ENCODE measurements at regions not wholly inside any gene's neighbourhood (a gene's known extent, or its start where the extent isn't known, plus 50 kb on each side); places are given as distances from the start of the nearest gene placed in this dataset.
"Not testable (repeated sequence)": the region's sequence is repeated elsewhere in the genome, so short reads cannot be mapped to it uniquely, and the experiment has no call there.

- DNase-seq (ENCODE audit: low read depth in 2 of 2, low spot score in 1 of 2): no peak
These were observed 110.7 kb upstream of the GZMB start for GRCh38 chr14:24744641-24745040.

DNA sequence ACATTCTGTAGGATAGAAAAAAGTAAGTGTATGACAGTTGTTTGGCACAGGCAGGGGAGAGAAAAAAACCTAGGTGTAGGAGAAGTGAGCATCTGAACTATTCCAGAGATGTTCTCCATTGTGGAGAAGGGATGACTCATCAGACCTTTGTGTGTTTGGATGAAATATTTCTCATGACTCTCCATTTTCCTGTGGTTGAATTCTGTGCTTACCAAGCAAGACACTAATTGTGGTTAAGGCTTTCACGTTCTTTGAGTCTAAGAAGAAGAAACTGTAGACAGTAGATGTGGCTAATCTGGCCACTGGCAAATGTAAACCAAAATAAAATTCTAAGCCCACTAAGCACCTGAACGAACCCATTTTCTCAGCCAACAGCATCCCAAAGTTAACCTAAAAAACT lies 107.9 kb upstream of the GZMB start:
- DNase-seq (ENCODE audit: low read depth in 2 of 2, low spot score in 1 of 2): no peak

GRCh38 chr14:24735984-24736630 lies 102.1 kb upstream of the GZMB start:
- no peak for DNase-seq (ENCODE audit: low read depth in 2 of 2, low spot score in 1 of 2)

GRCh38 chr14:24734917-24735500 lies 101.0 kb upstream of the GZMB start:
- DNase-seq (ENCODE audit: low read depth in 2 of 2, low spot score in 1 of 2): no peak

DNA sequence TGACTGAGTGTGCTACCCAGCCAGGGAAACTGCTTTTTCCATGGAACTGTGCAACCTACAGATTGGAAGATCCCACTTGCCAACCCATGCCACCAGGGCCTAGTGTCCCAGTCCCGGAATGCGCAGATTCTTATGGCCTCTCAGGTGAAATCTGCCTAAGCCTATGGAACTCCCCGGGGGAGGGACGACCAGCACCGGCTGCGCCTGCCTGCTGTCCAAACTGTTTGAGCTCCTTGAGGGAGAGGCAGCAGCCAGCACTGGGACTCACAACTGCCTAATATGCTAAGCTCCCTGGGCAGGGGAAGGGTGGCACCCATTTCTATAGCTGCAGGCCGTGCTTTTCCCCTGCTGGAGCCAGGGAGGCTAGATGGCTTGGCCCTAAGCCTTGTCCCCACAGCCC lies 92.5 kb upstream of the GZMB start:
- DNase-seq (ENCODE audit: low read depth in 2 of 2, low spot score in 1 of 2): no peak

DNA sequence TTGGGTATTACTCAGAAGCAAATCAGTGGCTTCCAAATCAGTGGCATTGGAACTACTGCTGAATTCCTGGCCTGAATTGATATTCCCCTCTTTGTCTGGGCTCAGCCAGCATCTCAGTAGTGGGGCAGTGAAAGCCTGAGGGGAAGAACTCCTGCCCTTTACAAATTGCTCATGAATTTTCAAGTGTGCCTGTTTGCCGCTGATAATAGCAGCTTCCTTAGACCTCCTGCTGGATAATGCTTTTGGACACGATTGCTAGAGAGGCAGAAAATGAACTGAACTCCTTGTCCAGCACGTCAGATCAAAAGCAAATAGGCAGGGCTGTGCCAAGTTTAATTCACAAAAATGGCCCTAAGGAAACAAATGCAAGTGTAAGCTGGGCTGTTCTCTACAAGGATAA lies 91.3 kb upstream of the GZMB start:
- DNase-seq (ENCODE audit: low read depth in 2 of 2, low spot score in 1 of 2): no peak

GRCh38 chr14:24721775-24722174 lies 87.8 kb upstream of the GZMB start:
- no peak for DNase-seq (ENCODE audit: low read depth in 2 of 2, low spot score in 1 of 2)

DNA sequence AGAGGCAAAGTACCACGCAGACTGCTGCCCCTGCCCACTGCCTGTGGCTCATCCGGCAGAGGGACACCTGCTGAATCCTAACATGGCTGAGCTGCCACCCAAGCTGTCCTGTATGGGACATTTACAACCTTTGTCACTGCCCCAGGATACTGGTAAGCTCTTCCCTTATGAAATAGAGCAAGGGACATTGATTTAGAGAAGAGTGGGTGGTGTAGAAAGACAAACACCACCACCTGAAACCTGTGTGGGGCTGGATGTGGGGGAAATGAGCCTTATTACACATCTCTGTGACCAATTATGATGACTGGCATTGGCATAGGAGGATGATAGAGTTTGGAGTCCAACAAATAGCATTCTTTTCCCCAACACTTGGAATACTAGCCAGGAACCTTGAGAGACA lies 81.2 kb upstream of the GZMB start:
- no peak for DNase-seq (ENCODE audit: low read depth in 2 of 2, low spot score in 1 of 2)

DNA sequence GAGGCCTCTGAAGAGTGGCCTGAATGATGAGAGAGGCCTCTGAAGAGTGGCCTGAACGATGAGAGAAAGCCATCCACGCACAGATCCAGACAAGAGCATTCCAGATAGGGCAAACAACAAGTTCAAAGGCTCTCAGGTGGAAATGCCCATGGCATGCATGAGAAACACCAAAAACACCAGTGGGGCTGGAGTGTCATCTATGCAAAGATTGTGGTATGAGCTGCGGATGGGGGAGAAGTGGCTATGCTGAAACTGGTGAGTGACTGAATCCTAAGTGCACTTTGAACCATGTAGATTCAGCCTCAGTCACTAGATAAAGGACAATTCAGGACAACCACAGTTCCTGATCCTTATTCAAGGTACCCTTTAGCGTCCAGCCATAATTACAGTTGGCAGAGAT lies 79.4 kb upstream of the GZMB start:
- no peak for DNase-seq (ENCODE audit: low read depth in 2 of 2, low spot score in 1 of 2)

GRCh38 chr14:24712909-24713308 lies 78.9 kb upstream of the GZMB start:
- DNase-seq (ENCODE audit: low read depth in 2 of 2, low spot score in 1 of 2): no peak

DNA sequence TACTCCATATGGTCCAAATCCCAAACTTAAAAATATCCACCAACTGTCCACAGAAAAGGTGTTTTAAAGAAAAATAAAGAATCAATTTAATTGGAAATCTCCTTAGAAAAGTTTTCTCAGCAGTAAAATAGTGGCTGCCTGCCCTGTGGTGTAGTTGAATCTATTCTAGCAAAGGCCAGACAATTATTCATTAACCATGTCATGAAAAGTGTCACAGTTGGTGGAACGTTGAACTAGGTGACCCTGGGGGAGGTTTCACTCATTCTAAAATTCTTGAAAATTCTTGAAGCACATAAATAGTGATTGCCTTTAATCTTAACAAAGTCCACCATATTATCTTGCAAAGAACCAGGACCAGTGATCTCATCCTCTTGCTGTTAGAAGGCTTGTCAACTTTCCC lies 78.4 kb upstream of the GZMB start:
- DNase-seq (ENCODE audit: low read depth in 2 of 2, low spot score in 1 of 2): no peak

DNA sequence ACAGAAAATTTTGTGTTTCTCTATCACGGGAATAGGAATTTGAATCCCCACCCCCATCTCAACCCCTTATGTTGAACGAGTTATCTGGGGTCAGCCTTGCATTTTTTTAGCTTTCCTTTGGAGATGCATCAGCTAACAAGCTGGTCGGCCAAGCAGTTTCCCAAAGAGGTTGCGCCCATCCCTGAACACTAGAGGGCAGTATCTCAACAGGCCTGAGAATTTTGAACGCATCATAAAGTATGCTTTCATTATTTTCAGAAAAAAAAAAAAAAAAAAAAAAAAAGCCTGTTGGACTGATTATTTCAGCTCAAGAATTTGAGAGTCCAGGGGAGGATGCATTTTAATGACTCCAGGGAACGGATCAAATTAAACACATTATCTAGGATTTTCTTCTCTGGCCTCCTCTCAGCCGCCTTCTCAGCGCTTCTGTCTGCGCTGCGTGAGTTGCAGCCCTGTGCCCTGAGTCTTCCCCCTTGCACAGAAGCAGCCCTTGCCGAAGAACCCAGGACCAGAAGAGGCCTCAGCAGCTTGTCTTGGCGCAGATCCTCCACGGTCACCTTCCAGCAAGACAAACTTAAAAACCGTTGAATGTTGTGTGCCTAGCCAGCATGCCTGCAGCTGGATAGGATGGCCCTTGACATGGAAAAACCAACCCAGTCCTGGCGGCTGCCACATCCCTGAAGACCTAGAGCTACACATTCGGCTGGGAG lies 76.6 kb upstream of the GZMB start:
- DNase-seq (ENCODE audit: low read depth in 2 of 2, low spot score in 1 of 2): peak; percentile 34 to 42

DNA sequence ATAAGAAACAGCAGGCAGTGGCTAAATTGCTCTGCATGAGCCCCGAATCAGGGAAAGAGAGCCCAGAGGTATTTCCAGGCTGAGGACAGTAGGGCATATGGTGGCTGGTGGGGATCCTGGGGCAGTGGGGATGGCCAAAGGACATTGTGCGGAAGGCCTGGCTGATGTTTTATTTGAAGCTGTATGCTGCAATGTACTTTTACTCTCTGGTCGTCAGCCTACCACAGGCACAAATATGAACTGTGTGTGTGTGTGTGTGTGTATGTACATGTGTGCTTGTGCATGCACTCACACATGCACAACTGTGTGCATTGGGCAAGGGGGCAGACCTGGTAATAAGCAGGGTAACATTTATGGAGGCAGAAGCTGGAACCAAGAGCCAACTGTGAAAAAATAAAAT lies 74.7 kb upstream of the GZMB start:
- DNase-seq (ENCODE audit: low read depth in 2 of 2, low spot score in 1 of 2): no peak

DNA sequence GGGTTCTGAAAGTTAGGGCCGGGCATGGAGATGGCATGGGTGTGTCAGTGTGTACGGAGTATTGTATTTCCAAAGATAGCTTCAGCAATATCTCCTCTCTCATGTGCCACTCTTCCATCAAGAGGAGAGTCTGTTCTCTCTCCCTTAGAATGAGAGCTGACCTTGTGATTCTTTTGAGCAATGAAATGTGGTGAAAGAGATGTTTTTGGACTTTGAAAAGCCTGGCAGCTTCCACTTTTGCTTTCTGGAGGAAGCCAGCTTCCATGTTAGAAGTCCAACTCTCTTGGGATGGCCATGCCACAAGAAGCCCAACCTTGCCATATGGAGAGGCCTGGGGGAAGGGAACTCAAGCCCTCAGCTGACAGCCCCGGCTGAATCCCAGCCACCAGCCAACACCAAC lies 72.4 kb upstream of the GZMB start:
- no peak for DNase-seq (ENCODE audit: low read depth in 2 of 2, low spot score in 1 of 2)

GRCh38 chr14:24705840-24706239 lies 71.8 kb upstream of the GZMB start:
- DNase-seq (ENCODE audit: low read depth in 2 of 2, low spot score in 1 of 2): no peak

DNA sequence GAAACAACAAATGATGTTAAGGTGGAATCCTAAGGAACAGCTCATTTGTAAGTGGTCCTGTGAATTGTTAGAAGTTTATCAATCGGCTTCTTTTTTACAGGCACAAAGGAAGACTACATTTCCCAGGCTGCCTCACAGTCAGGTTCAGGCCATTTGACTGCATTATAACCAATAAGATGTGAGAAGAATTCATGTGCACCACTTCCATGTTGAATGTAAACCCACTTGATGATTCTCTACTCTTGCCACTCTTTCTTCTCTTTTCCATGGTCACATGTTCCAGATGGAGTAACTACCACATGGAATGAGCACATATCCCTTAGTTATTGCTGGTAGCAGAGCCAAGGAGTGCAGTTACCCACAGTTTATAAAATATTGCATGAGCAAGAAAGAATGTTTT lies 67.1 kb upstream of the GZMB start:
- DNase-seq (ENCODE audit: low read depth in 2 of 2, low spot score in 1 of 2): no peak

DNA sequence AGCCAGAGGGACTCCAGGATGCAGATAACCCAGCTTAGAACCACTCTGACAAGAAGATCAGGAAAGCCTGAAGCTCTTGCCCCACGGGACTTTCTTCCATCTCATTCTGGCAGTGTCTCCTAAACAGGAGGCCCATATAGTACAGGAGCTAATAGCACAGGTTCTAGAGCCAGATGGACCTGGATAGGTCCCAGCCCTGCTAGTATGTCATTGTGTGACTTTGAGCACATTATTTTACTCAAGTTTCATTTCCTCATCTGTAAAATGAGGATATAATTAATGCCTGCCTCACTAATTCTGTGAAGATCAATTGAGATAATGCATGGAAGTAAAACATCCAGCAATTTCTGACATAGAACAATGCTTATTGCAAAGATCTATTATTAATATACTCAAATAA lies 66.5 kb upstream of the GZMB start:
- DNase-seq (ENCODE audit: low read depth in 2 of 2, low spot score in 1 of 2): no peak

DNA sequence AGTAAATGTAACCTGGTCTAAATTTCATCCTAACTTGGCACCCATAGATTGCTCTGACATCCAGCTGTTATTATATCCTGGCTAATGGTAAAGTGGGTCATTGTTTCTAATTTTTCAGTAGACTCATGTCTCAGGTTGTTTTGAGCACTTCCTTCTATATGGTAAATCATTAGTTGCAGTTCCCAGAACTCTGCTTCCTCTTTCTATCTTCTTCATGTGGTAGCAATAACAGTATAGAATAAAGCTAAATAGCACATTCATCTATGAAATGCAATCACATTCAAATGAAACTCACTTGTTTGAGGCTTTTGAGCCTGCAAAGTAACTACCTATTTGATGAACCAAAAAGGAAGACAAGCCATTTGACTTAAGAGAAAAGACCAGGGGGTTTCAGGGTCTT lies 65.1 kb upstream of the GZMB start:
- no peak for DNase-seq (ENCODE audit: low read depth in 2 of 2, low spot score in 1 of 2)

- not testable (repeated sequence) for DNase-seq (ENCODE audit: low read depth in 2 of 2, low spot score in 1 of 2)
These were observed 62.4 kb upstream of the GZMB start for GRCh38 chr14:24696280-24696920.

- no peak for DNase-seq (ENCODE audit: low read depth in 2 of 2, low spot score in 1 of 2)
These were observed 61.6 kb upstream of the GZMB start for GRCh38 chr14:24695265-24696241.

DNA sequence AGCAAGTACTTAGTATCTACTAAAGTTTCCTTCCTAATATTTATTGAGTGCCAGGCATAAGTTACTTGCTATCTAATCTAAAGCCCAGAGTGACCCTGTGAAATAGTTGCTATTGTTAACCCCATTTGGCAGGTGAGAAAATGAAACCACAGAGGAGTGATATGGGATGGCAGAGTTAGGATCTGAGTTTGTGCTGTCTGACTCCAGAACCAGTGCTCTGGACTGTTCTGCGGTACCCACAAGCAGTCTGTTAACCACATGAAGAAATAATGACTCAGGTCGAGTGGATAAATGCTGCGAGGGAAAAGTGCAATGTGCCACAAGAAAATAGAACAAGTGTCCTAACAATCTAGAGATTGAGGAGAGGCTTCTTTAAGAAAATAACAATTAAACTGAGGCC lies 60.7 kb upstream of the GZMB start:
- no peak for DNase-seq (ENCODE audit: low read depth in 2 of 2, low spot score in 1 of 2)
